Transverse colon (tissue), 4 donors: ENCODE measurements at regions not wholly inside any gene's neighbourhood (a gene's known extent, or its start where the extent isn't known, plus 50 kb on each side); places are given as distances from the start of the nearest gene placed in this dataset.

Experiments
- DNase-seq: peaks from one replicate; pipeline ENCODE4 v3.0.0-alpha.2; 2019
- H3K27ac ChIP-seq, 4 donors: fragments of 200-600 bp; sonication (generic); 2 replicates each; pipeline ENCODE4 v1.5.1; 2016 to 2018; ENCODE audit warnings: inconsistent platforms in 4 of 4
- H3K27me3 ChIP-seq: fragments of 200-600 bp; sonication (generic); 2 replicates; pipeline ENCODE4 v1.5.1; 2017; ENCODE audit warnings: inconsistent platforms
- H3K36me3 ChIP-seq, 4 donors: fragments of 200-600 bp; sonication (generic); 2 replicates each; pipeline ENCODE4 v1.5.1; 2017 to 2019; ENCODE audit warnings: inconsistent platforms in 4 of 4
- H3K4me1 ChIP-seq, 4 donors: fragments of 200-600 bp; sonication (generic); 2 replicates each; pipeline ENCODE4 v1.5.1; 2017 to 2020; ENCODE audit warnings: inconsistent platforms in 4 of 4
- H3K4me3 ChIP-seq, 4 donors: fragments of 200-600 bp; sonication (generic); 1 replicate in 1 of 4; 2 replicates in 3 of 4; pipeline versions ENCODE4 v1.5.1 to v1.6.1; 2017 to 2019; ENCODE audit warnings: inconsistent platforms in 4 of 4
- H3K9me3 ChIP-seq, 2 donors: fragments of 200-600 bp; sonication (generic); 2 replicates each; pipeline ENCODE4 v1.5.1; 2017 to 2019; ENCODE audit warnings: inconsistent platforms in 2 of 2
- CTCF ChIP-seq, 5 experiments: fragments of 200-600 bp in 3 of 5; fragments of 450-650 bp in 2 of 5; sonication (generic) in 3 of 5; IDR thresholded peaks; 1 replicate in 2 of 5; 2 replicates in 3 of 5; pipeline ENCODE4 v1.5.1; 2016 to 2017; ENCODE audit warnings: antibody characterized with exemption in 5 of 5, inconsistent platforms in 3 of 5, mild to moderate bottlenecking in 2 of 5, moderate library complexity in 1 of 5
- EP300 ChIP-seq: sonication (generic); formaldehyde crosslinking; IDR thresholded peaks from one replicate; pipeline ENCODE4 v1.6.1; 2017; ENCODE audit warnings: antibody characterized with exemption, low read depth
- POLR2A ChIP-seq: fragments of 450-650 bp; IDR thresholded peaks from one replicate; pipeline ENCODE4 v1.6.1; 2016; ENCODE audit warnings: antibody characterized with exemption, mild to moderate bottlenecking, moderate library complexity
- POLR2AphosphoS5 ChIP-seq, 3 donors: sonication (generic); formaldehyde crosslinking; IDR thresholded peaks; one replicate each; pipeline ENCODE4 v1.6.1; 2016; ENCODE audit warnings: antibody characterized with exemption in 3 of 3
- WGBS, 2 donors: methylation state at CpG; one replicate each; pipeline ENCODE4 v1.1.5; 2018; ENCODE audit warnings: low coverage in 1 of 2; 5-methylcytosine and 5-hydroxymethylcytosine counted together
- in situ Hi-C, 4 donors: fragments of 200-750 bp; cut with MboI; loops; one replicate each; pipeline versions ENCODE4 v1.15.0 to v1.15.1; 2017; ENCODE audit warnings: low sequenced_read_pairs in 3 of 4, low pct_ligation_motif_present in 1 of 4, low pct_unique_long_range_greater_than_20kb in 1 of 4
- intact Hi-C: fragments of 100-400 bp; cut with DNase I; formaldehyde crosslinking; loops from one replicate; pipeline ENCODE4 v1.15.1; 2023; ENCODE audit warnings: low total_unique reads

- intact Hi-C loops: no loop called here
- H3K9me3 ChIP-seq: no peaks in the 10 kb centered on the region
- in situ Hi-C loops: no loop called here
- no peaks in the 10 kb centered on the region for H3K36me3 ChIP-seq
- 66 to 76% methylated on average over 10 to 19 of the region's 19 CpGs for WGBS, 2 donors
- TF ChIP-seq POLR2A: no peak
- peak; percentile 67 to 86 (median 74) for TF ChIP-seq POLR2AphosphoS5 (IDR thresholded peaks at IDR 0.05)
- TF ChIP-seq CTCF (IDR thresholded peaks at IDR 0.05): no peak
- TF ChIP-seq EP300: peak; percentile 19
- peak overlapping the region; percentile 57 to 84 (median 76) for H3K27ac ChIP-seq
- H3K4me3 ChIP-seq: no peak overlapping the region
- no peaks in the 10 kb centered on the region for H3K27me3 ChIP-seq
- DNase-seq: peak; percentile 60
- H3K4me1 ChIP-seq: peaks cover 0 to 30% (median 0%) of the 10 kb centered on the region in 4 donors
Measured at GRCh38 chr6:169075211-169075914, 178.3 kb downstream of the THBS2 start.

GRCh38 chr6:169074526-169074925 lies 179.1 kb downstream of the THBS2 start:
- Histone ChIP-seq H3K36me3 (no peaks in the 10 kb centered on the region), H3K4me3 (no peak overlapping the region), H3K9me3 (no peaks in the 10 kb centered on the region), H3K27me3 (no peaks in the 10 kb centered on the region), H3K4me1 (peaks cover 0 to 30% (median 0%) of the 10 kb centered on the region in 4 donors), H3K27ac (peak overlapping the region; percentile 57 to 84 (median 75))
- DNase-seq: no peak
- TF ChIP-seq POLR2AphosphoS5 (IDR thresholded peaks at IDR 0.05) (no peak), CTCF (IDR thresholded peaks at IDR 0.05) (no peak), EP300 (no peak), POLR2A (no peak)
- intact Hi-C loops (no loop called here), in situ Hi-C loops (no loop called here)
- WGBS, 2 donors: 38 to 57% methylated on average over 2 to 4 of the region's 4 CpGs

GRCh38 chr6:169073311-169073710 lies 180.3 kb downstream of the THBS2 start:
- DNase-seq: no peak
- no peak overlapping the region for H3K4me3 ChIP-seq
- in situ Hi-C loops: no loop called here
- TF ChIP-seq EP300: no peak
- TF ChIP-seq POLR2A: no peak
- no peak for TF ChIP-seq POLR2AphosphoS5 (IDR thresholded peaks at IDR 0.05)
- H3K4me1 ChIP-seq: peaks cover 0 to 30% (median 0%) of the 10 kb centered on the region in 4 donors
- H3K36me3 ChIP-seq: no peaks in the 10 kb centered on the region
- intact Hi-C loops: no loop called here
- H3K27me3 ChIP-seq: no peaks in the 10 kb centered on the region
- peak overlapping the region; percentile 2 to 84 (median 72) for H3K27ac ChIP-seq
- H3K9me3 ChIP-seq: no peaks in the 10 kb centered on the region
- 51% methylated on average over 3 of the region's 3 CpGs; no CpG with 5 or more reads in 1 of the 2 donors for WGBS, 2 donors

- in situ Hi-C loops: no loop called here
- Histone ChIP-seq H3K9me3 (no peaks in the 10 kb centered on the region), H3K36me3 (no peaks in the 10 kb centered on the region), H3K4me1 (peaks cover 0 to 30% (median 0%) of the 10 kb centered on the region in 4 donors), H3K4me3 (no peak overlapping the region), H3K27me3 (no peaks in the 10 kb centered on the region), H3K27ac (peak overlapping the region; percentile 62 to 84 (median 74))
- 77 to 83% methylated on average over 5 to 23 of the region's 23 CpGs for WGBS, 2 donors
- no peak for DNase-seq
- TF ChIP-seq POLR2A: no peak
- no peak for TF ChIP-seq POLR2AphosphoS5 (IDR thresholded peaks at IDR 0.05)
- TF ChIP-seq EP300: no peak
- TF ChIP-seq CTCF (IDR thresholded peaks at IDR 0.05): no peak
- intact Hi-C loops: no loop called here
Measured at GRCh38 chr6:169072127-169073042, 181.3 kb downstream of the THBS2 start.
